CD14-positive monocyte (primary cell): ENCODE measurements at regions not wholly inside any gene's neighbourhood (a gene's known extent, or its start where the extent isn't known, plus 50 kb on each side); places are given as distances from the start of the nearest gene placed in this dataset.

ENCODE experiments used
- DNase-seq, 3 donors: peaks; one replicate each; pipeline ENCODE4 v3.0.0-alpha.2; 2011 to 2022
- H2AFZ ChIP-seq: 2 replicates; pipeline ENCODE4 v1.6.0; 2012; ENCODE audit warnings: mild to moderate bottlenecking, low read depth, low read length, inconsistent platforms; ENCODE audit not compliant: insufficient read depth, poor library complexity, severe bottlenecking
- H3K27ac ChIP-seq, 2 donors: 1 replicate in 1 of 2; 2 replicates in 1 of 2; pipeline ENCODE4 v1.5.1; 2012 to 2013; ENCODE audit warnings: low read length in 2 of 2, control low read depth in 1 of 2, inconsistent platforms in 1 of 2, low read depth in 1 of 2, mild to moderate bottlenecking in 1 of 2
- H3K27me3 ChIP-seq, 2 donors: one replicate each; pipeline versions ENCODE4 v1.6.0 to v1.6.1; 2011 to 2013; ENCODE audit warnings: low read length in 2 of 2; ENCODE audit not compliant: control insufficient read depth in 2 of 2, insufficient read depth in 2 of 2
- H3K36me3 ChIP-seq, 2 donors: replicated peaks in 1 of 2; 1 replicate in 1 of 2; 2 replicates in 1 of 2; pipeline versions ENCODE4 v1.5.1 to v1.6.1; 2012 to 2013; ENCODE audit warnings: low read length in 2 of 2, control low read depth in 1 of 2, inconsistent platforms in 1 of 2, mild to moderate bottlenecking in 1 of 2; ENCODE audit not compliant: insufficient read depth in 2 of 2, control insufficient read depth in 1 of 2
- H3K4me1 ChIP-seq, 2 donors: 1 replicate in 1 of 2; 2 replicates in 1 of 2; pipeline versions ENCODE4 v1.5.1 to v1.6.1; 2012 to 2013; ENCODE audit warnings: low read length in 2 of 2, control low read depth in 1 of 2, inconsistent platforms in 1 of 2, mild to moderate bottlenecking in 1 of 2, moderate library complexity in 1 of 2; ENCODE audit not compliant: insufficient read depth in 2 of 2, control insufficient read depth in 1 of 2
- H3K4me2 ChIP-seq: replicated peaks from 2 replicates; pipeline ENCODE3; 2012; ENCODE audit warnings: low read length, moderate library complexity, mild to moderate bottlenecking; ENCODE audit not compliant: poor library complexity, severe bottlenecking; ENCODE audit errors: extremely low read depth
- H3K4me3 ChIP-seq, 3 experiments: fragments of 200-600 bp in 1 of 3; sonication (generic) in 1 of 3; replicated peaks in 1 of 3; 1 replicate in 2 of 3; 2 replicates in 1 of 3; pipeline ENCODE4 v1.5.1; 2011 to 2013; ENCODE audit warnings: low read length in 3 of 3, mild to moderate bottlenecking in 3 of 3, control low read depth in 2 of 3, low read depth in 2 of 3, inconsistent platforms in 1 of 3, moderate library complexity in 1 of 3
- H3K79me2 ChIP-seq: 2 replicates; pipeline ENCODE4 v1.6.0; 2012; ENCODE audit warnings: mild to moderate bottlenecking, control low read depth, inconsistent platforms, low read length, moderate library complexity; ENCODE audit not compliant: insufficient read depth
- H3K9ac ChIP-seq: 2 replicates; pipeline ENCODE4 v1.6.0; 2017; ENCODE audit warnings: low read length, mild to moderate bottlenecking; ENCODE audit not compliant: insufficient read depth, poor library complexity, severe bottlenecking
- H3K9me3 ChIP-seq, 2 donors: replicated peaks in 1 of 2; 1 replicate in 1 of 2; 2 replicates in 1 of 2; pipeline versions ENCODE4 v1.5.1 to v1.6.1; 2012 to 2013; ENCODE audit warnings: low read length in 2 of 2, control low read depth in 1 of 2; ENCODE audit not compliant: control insufficient read depth in 1 of 2, insufficient read depth in 1 of 2
- H4K20me1 ChIP-seq: 2 replicates; pipeline ENCODE4 v1.6.0; 2012; ENCODE audit warnings: mild to moderate bottlenecking, low read length, control low read depth, moderate library complexity; ENCODE audit not compliant: insufficient read depth
- H3K27ac Mint-ChIP-seq, 7 donors: one replicate each; pipeline ENCODE4 v1.8.0; 2020; ENCODE audit warnings: mild to moderate bottlenecking in 7 of 7, mixed read lengths in 7 of 7, moderate library complexity in 6 of 7, inconsistent platforms in 2 of 7
- H3K27me3 Mint-ChIP-seq, 3 donors: one replicate each; pipeline ENCODE4 v1.8.0; 2021 to 2022; ENCODE audit warnings: low read depth in 3 of 3, mild to moderate bottlenecking in 3 of 3, mixed read lengths in 3 of 3, moderate library complexity in 3 of 3, inconsistent platforms in 1 of 3
- H3K36me3 Mint-ChIP-seq, 2 donors: one replicate each; pipeline ENCODE4 v1.8.0; 2020; ENCODE audit warnings: mixed read lengths in 2 of 2, inconsistent platforms in 1 of 2, mild to moderate bottlenecking in 1 of 2
- H3K4me1 Mint-ChIP-seq: one replicate; pipeline ENCODE4 v1.8.0; 2020; ENCODE audit warnings: mild to moderate bottlenecking, mixed read lengths
- H3K4me3 Mint-ChIP-seq, 2 donors: one replicate each; pipeline ENCODE4 v1.8.0; 2020; ENCODE audit warnings: mild to moderate bottlenecking in 2 of 2, mixed read lengths in 2 of 2, moderate library complexity in 1 of 2
- H3K9me3 Mint-ChIP-seq, 7 donors: one replicate each; pipeline ENCODE4 v1.8.0; 2020 to 2022; ENCODE audit warnings: mixed read lengths in 7 of 7, mild to moderate bottlenecking in 6 of 7, moderate library complexity in 6 of 7, inconsistent platforms in 2 of 7
- WGBS: methylation state at CpG from one replicate; pipeline ENCODE4 v1.1.5; 2013; ENCODE audit warnings: missing lambda C conversion rate; ENCODE audit not compliant: insufficient coverage; 5-methylcytosine and 5-hydroxymethylcytosine counted together
- intact Hi-C, 2 donors: fragments of 100-400 bp; cut with micrococcal nuclease; formaldehyde crosslinking; loops; one replicate each; pipeline versions ENCODE4 v1.15.0 to v1.15.1; 2023
- TF ChIP-seq, protein P1 (sequence below): fragments of 200-600 bp; IDR thresholded peaks from one replicate; pipeline ENCODE4 v1.8.0; 2022; ENCODE audit warnings: antibody characterized with exemption, mild to moderate bottlenecking

DNA sequence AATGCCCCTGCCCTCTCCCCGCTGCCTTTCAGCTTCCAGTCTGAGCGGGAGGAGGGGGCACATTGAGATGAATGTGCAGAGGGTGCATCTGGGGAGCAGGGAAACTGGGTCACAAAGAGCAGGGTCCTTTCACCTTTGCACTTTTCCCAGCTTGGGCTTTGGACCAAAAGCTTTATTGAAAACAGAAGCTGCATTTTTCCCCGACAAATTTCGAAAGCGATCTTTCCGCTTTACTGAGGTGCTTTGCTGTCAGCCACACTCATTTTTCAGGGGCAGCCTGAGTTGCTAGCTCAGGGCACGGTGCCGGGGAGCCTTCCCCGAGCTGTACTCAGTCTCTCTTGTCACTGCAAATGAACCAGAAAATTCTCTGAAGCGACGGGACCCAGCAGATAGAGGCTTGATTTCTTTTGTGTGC lies 283.7 kb upstream of the SOX4 start:
- H4K20me1 ChIP-seq, result no peaks in the 10 kb centered on the region
- no peak overlapping the region for H3K9ac ChIP-seq
- H3K27ac Mint-ChIP-seq, result no peak overlapping the region
- no peaks in the 10 kb centered on the region for H3K36me3 ChIP-seq
- H3K4me3 Mint-ChIP-seq, result no peak overlapping the region
- intact Hi-C loops, result no loop called here
- TF ChIP-seq, protein P1, sequence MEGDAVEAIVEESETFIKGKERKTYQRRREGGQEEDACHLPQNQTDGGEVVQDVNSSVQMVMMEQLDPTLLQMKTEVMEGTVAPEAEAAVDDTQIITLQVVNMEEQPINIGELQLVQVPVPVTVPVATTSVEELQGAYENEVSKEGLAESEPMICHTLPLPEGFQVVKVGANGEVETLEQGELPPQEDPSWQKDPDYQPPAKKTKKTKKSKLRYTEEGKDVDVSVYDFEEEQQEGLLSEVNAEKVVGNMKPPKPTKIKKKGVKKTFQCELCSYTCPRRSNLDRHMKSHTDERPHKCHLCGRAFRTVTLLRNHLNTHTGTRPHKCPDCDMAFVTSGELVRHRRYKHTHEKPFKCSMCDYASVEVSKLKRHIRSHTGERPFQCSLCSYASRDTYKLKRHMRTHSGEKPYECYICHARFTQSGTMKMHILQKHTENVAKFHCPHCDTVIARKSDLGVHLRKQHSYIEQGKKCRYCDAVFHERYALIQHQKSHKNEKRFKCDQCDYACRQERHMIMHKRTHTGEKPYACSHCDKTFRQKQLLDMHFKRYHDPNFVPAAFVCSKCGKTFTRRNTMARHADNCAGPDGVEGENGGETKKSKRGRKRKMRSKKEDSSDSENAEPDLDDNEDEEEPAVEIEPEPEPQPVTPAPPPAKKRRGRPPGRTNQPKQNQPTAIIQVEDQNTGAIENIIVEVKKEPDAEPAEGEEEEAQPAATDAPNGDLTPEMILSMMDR, result no peak
- H3K27me3 ChIP-seq, result no peaks in the 10 kb centered on the region
- no peaks in the 10 kb centered on the region for H3K36me3 Mint-ChIP-seq
- 85% methylated on average over 7 of the region's 11 CpGs for WGBS
- H3K27ac ChIP-seq, result no peak overlapping the region
- no peak for DNase-seq
- H3K9me3 ChIP-seq, result no peaks in the 10 kb centered on the region
- peaks cover 4% of the 10 kb centered on the region for H3K4me1 Mint-ChIP-seq
- peaks cover 0 to 1% (median 0%) of the 10 kb centered on the region in 3 donors for H3K27me3 Mint-ChIP-seq
- H3K4me2 ChIP-seq, result no peak overlapping the region
- H2AFZ ChIP-seq, result no peak overlapping the region
- no peaks in the 10 kb centered on the region for H3K79me2 ChIP-seq
- no peaks in the 10 kb centered on the region for H3K4me1 ChIP-seq
- H3K4me3 ChIP-seq, result no peak overlapping the region
- H3K9me3 Mint-ChIP-seq, result no peaks in the 10 kb centered on the region

DNA sequence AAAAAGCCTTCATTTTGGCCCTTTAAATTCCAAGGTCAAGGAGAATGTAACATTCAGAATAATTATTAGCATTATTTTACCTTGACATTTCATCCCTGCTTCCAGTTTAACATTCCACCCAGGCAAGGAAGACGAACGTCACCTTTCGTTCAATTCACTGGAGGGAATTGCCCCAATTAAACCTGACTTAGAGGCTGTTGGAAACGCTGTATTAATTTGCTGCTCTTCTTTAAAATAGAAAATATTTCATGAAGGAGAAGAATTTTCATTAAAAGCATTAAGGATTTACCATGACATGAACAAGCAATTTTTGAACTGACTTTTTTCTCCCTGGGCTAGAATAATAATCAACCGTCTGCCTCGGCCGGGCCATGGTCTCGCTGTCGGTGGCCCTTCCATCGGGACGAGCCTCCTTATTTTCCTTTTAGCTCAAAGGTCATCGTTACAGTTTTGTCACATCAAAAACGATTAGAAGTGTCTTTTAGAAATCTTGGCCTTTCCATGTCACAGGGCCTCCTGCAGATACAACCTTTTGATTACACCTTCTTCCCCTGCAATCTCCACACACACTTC lies 282.9 kb upstream of the SOX4 start:
- TF ChIP-seq, protein P1, result no peak
- DNase-seq, result no peak
- no peaks in the 10 kb centered on the region for H3K79me2 ChIP-seq
- peaks cover 0 to 1% (median 0%) of the 10 kb centered on the region in 3 donors for H3K27me3 Mint-ChIP-seq
- 97% methylated on average over 8 of the region's 13 CpGs for WGBS
- no peak overlapping the region for H3K27ac Mint-ChIP-seq
- H3K36me3 Mint-ChIP-seq, result no peaks in the 10 kb centered on the region
- H3K4me2 ChIP-seq, result no peak overlapping the region
- H3K9me3 ChIP-seq, result no peaks in the 10 kb centered on the region
- H3K4me3 ChIP-seq, result no peak overlapping the region
- H4K20me1 ChIP-seq, result no peaks in the 10 kb centered on the region
- no peaks in the 10 kb centered on the region for H3K27me3 ChIP-seq
- H3K27ac ChIP-seq, result no peak overlapping the region
- no peaks in the 10 kb centered on the region for H3K9me3 Mint-ChIP-seq
- H3K4me1 ChIP-seq, result no peaks in the 10 kb centered on the region
- H3K9ac ChIP-seq, result no peak overlapping the region
- no peak overlapping the region for H3K4me3 Mint-ChIP-seq
- intact Hi-C loops, result no loop called here
- no peak overlapping the region for H2AFZ ChIP-seq
- H3K4me1 Mint-ChIP-seq, result peaks cover 4% of the 10 kb centered on the region
- H3K36me3 ChIP-seq, result no peaks in the 10 kb centered on the region
